ENCODE measurements at regions not wholly inside any gene's neighbourhood (a gene's known extent, or its start where the extent isn't known, plus 50 kb on each side); places are given as distances from the start of the nearest gene placed in this dataset.

GRCh38 chr5:89470658-89471057, 587.7 kb upstream of the MEF2C start:
- Histone ChIP-seq H3K27me3 (ENCODE audit: insufficient read depth, low read length) (no peaks in the 10 kb centered on the region), H3K4me3 (ENCODE audit: low read length in 2 of 2) (no peak overlapping the region), H3K4me1 (ENCODE audit: insufficient read depth, low read length) (no peaks in the 10 kb centered on the region), H3K27ac (ENCODE audit: low read depth, low read length) (no peak overlapping the region), H3K9me3 (ENCODE audit: control insufficient read depth in 1 of 2, low read length in 2 of 2) (no peaks in the 10 kb centered on the region), H3K36me3 (ENCODE audit: insufficient read depth, low read length) (no peaks in the 10 kb centered on the region)
- no peak overlapping the region for H3K27ac Mint-ChIP-seq
- H3K27me3 Mint-ChIP-seq, result no peaks in the 10 kb centered on the region
- no peak overlapping the region for H3K4me3 Mint-ChIP-seq
- no peaks in the 10 kb centered on the region for H3K4me1 Mint-ChIP-seq
- no peak for DNase-seq
- peaks cover 0 to 6% (median 2%) of the 10 kb centered on the region in 8 donors for H3K9me3 Mint-ChIP-seq
- H3K36me3 Mint-ChIP-seq, result no peaks in the 10 kb centered on the region
- intact Hi-C loops (cut with micrococcal nuclease), result no loop called here
- ChIA-PET POLR2A (ENCODE audit: partially characterized antibody) (no interaction called here), CTCF (ENCODE audit: partially characterized antibody) (no interaction called here)

GRCh38 chr5:89458332-89458656, 575.3 kb upstream of the MEF2C start:
- Mint-ChIP-seq H3K4me1 (no peaks in the 10 kb centered on the region), H3K36me3 (no peaks in the 10 kb centered on the region), H3K27me3 (no peaks in the 10 kb centered on the region), H3K9me3 (peaks cover 0 to 16% (median 4%) of the 10 kb centered on the region in 8 donors), H3K4me3 (no peak overlapping the region), H3K27ac (no peak overlapping the region)
- H3K4me1 ChIP-seq (ENCODE audit: insufficient read depth, low read length), result no peaks in the 10 kb centered on the region
- H3K36me3 ChIP-seq (ENCODE audit: insufficient read depth, low read length), result no peaks in the 10 kb centered on the region
- no peaks in the 10 kb centered on the region for H3K9me3 ChIP-seq (ENCODE audit: control insufficient read depth in 1 of 2, low read length in 2 of 2)
- H3K27ac ChIP-seq (ENCODE audit: low read depth, low read length), result no peak overlapping the region
- POLR2A ChIA-PET (ENCODE audit: partially characterized antibody), result no interaction called here
- DNase-seq, result no peak
- CTCF ChIA-PET (ENCODE audit: partially characterized antibody), result no interaction called here
- H3K27me3 ChIP-seq (ENCODE audit: insufficient read depth, low read length), result no peaks in the 10 kb centered on the region
- intact Hi-C loops (cut with micrococcal nuclease), result no loop called here
- no peak overlapping the region for H3K4me3 ChIP-seq (ENCODE audit: low read length in 2 of 2)

- Mint-ChIP-seq H3K27ac (no peak overlapping the region), H3K9me3 (peaks cover 0 to 17% (median 4%) of the 10 kb centered on the region in 8 donors), H3K27me3 (no peaks in the 10 kb centered on the region), H3K4me1 (no peaks in the 10 kb centered on the region), H3K4me3 (no peak overlapping the region), H3K36me3 (no peaks in the 10 kb centered on the region)
- no peaks in the 10 kb centered on the region for H3K27me3 ChIP-seq (ENCODE audit: insufficient read depth, low read length)
- intact Hi-C loops (cut with micrococcal nuclease), result no loop called here
- no peaks in the 10 kb centered on the region for H3K9me3 ChIP-seq (ENCODE audit: control insufficient read depth in 1 of 2, low read length in 2 of 2)
- H3K27ac ChIP-seq (ENCODE audit: low read depth, low read length), result no peak overlapping the region
- H3K4me3 ChIP-seq (ENCODE audit: low read length in 2 of 2), result no peak overlapping the region
- DNase-seq, result no peak
- POLR2A ChIA-PET (ENCODE audit: partially characterized antibody), result no interaction called here
- CTCF ChIA-PET (ENCODE audit: partially characterized antibody), result no interaction called here
- no peaks in the 10 kb centered on the region for H3K36me3 ChIP-seq (ENCODE audit: insufficient read depth, low read length)
- H3K4me1 ChIP-seq (ENCODE audit: insufficient read depth, low read length), result no peaks in the 10 kb centered on the region
Observed at GRCh38 chr5:89457411-89458331, 574.7 kb upstream of the MEF2C start.

- CTCF ChIA-PET (ENCODE audit: partially characterized antibody), result no interaction called here
- no peak overlapping the region for H3K27ac Mint-ChIP-seq
- H3K9me3 ChIP-seq (ENCODE audit: control insufficient read depth in 1 of 2, low read length in 2 of 2), result no peaks in the 10 kb centered on the region
Observed at GRCh38 chr5:89452081-89452480, 569.1 kb upstream of the MEF2C start.

GRCh38 chr5:89451263-89451662, 568.3 kb upstream of the MEF2C start:
- no peak for DNase-seq

More at GRCh38 chr5:89452081-89452480, 569.1 kb upstream of the MEF2C start:
- no peaks in the 10 kb centered on the region for H3K27me3 ChIP-seq (ENCODE audit: insufficient read depth, low read length)
- Mint-ChIP-seq H3K36me3 (no peaks in the 10 kb centered on the region), H3K4me1 (no peaks in the 10 kb centered on the region), H3K4me3 (no peak overlapping the region), H3K27me3 (no peaks in the 10 kb centered on the region), H3K9me3 (peaks cover 0 to 17% (median 2%) of the 10 kb centered on the region in 8 donors)
- H3K4me3 ChIP-seq (ENCODE audit: low read length in 2 of 2), result no peak overlapping the region
- no peaks in the 10 kb centered on the region for H3K4me1 ChIP-seq (ENCODE audit: insufficient read depth, low read length)
- intact Hi-C loops (cut with micrococcal nuclease), result no loop called here
- POLR2A ChIA-PET (ENCODE audit: partially characterized antibody), result no interaction called here
- DNase-seq, result no peak
- no peaks in the 10 kb centered on the region for H3K36me3 ChIP-seq (ENCODE audit: insufficient read depth, low read length)
- H3K27ac ChIP-seq (ENCODE audit: low read depth, low read length), result no peak overlapping the region

GRCh38 chr5:89450149-89450538, 567.2 kb upstream of the MEF2C start:
- Histone ChIP-seq H3K9me3 (ENCODE audit: control insufficient read depth in 1 of 2, low read length in 2 of 2) (no peaks in the 10 kb centered on the region), H3K27me3 (ENCODE audit: insufficient read depth, low read length) (no peaks in the 10 kb centered on the region), H3K4me1 (ENCODE audit: insufficient read depth, low read length) (no peaks in the 10 kb centered on the region), H3K4me3 (ENCODE audit: low read length in 2 of 2) (no peak overlapping the region), H3K27ac (ENCODE audit: low read depth, low read length) (no peak overlapping the region), H3K36me3 (ENCODE audit: insufficient read depth, low read length) (no peaks in the 10 kb centered on the region)
- DNase-seq, result no peak
- H3K27me3 Mint-ChIP-seq, result no peaks in the 10 kb centered on the region
- ChIA-PET POLR2A (ENCODE audit: partially characterized antibody) (no interaction called here), CTCF (ENCODE audit: partially characterized antibody) (no interaction called here)
- no peaks in the 10 kb centered on the region for H3K4me1 Mint-ChIP-seq
- no peak overlapping the region for H3K4me3 Mint-ChIP-seq
- H3K36me3 Mint-ChIP-seq, result no peaks in the 10 kb centered on the region
- peaks cover 0 to 15% (median 2%) of the 10 kb centered on the region in 8 donors for H3K9me3 Mint-ChIP-seq
- no peak overlapping the region for H3K27ac Mint-ChIP-seq
- intact Hi-C loops (cut with micrococcal nuclease), result no loop called here

More at GRCh38 chr5:89451263-89451662, 568.3 kb upstream of the MEF2C start:
- Histone ChIP-seq H3K4me1 (ENCODE audit: insufficient read depth, low read length) (no peaks in the 10 kb centered on the region), H3K9me3 (ENCODE audit: control insufficient read depth in 1 of 2, low read length in 2 of 2) (no peaks in the 10 kb centered on the region), H3K27ac (ENCODE audit: low read depth, low read length) (no peak overlapping the region), H3K4me3 (ENCODE audit: low read length in 2 of 2) (no peak overlapping the region), H3K27me3 (ENCODE audit: insufficient read depth, low read length) (no peaks in the 10 kb centered on the region), H3K36me3 (ENCODE audit: insufficient read depth, low read length) (no peaks in the 10 kb centered on the region)
- H3K27ac Mint-ChIP-seq, result no peak overlapping the region
- intact Hi-C loops (cut with micrococcal nuclease), result no loop called here
- H3K4me3 Mint-ChIP-seq, result no peak overlapping the region
- ChIA-PET CTCF (ENCODE audit: partially characterized antibody) (no interaction called here), POLR2A (ENCODE audit: partially characterized antibody) (no interaction called here)
- H3K9me3 Mint-ChIP-seq, result peaks cover 0 to 17% (median 2%) of the 10 kb centered on the region in 8 donors
- H3K4me1 Mint-ChIP-seq, result no peaks in the 10 kb centered on the region
- H3K27me3 Mint-ChIP-seq, result no peaks in the 10 kb centered on the region
- no peaks in the 10 kb centered on the region for H3K36me3 Mint-ChIP-seq

GRCh38 chr5:89449392-89450148, 566.6 kb upstream of the MEF2C start:
- no peaks in the 10 kb centered on the region for H3K27me3 Mint-ChIP-seq
- no peaks in the 10 kb centered on the region for H3K27me3 ChIP-seq (ENCODE audit: insufficient read depth, low read length)
- ChIA-PET POLR2A (ENCODE audit: partially characterized antibody) (no interaction called here), CTCF (ENCODE audit: partially characterized antibody) (no interaction called here)
- H3K27ac ChIP-seq (ENCODE audit: low read depth, low read length), result no peak overlapping the region
- no peaks in the 10 kb centered on the region for H3K4me1 Mint-ChIP-seq
- no peak overlapping the region for H3K4me3 ChIP-seq (ENCODE audit: low read length in 2 of 2)
- no peak overlapping the region for H3K27ac Mint-ChIP-seq
- H3K36me3 Mint-ChIP-seq, result no peaks in the 10 kb centered on the region
- H3K36me3 ChIP-seq (ENCODE audit: insufficient read depth, low read length), result no peaks in the 10 kb centered on the region
- H3K9me3 ChIP-seq (ENCODE audit: control insufficient read depth in 1 of 2, low read length in 2 of 2), result no peaks in the 10 kb centered on the region
- no peak overlapping the region for H3K4me3 Mint-ChIP-seq
- H3K9me3 Mint-ChIP-seq, result peaks cover 0 to 10% (median under 1%) of the 10 kb centered on the region in 8 donors
- DNase-seq, result no peak
- intact Hi-C loops (cut with micrococcal nuclease), result no loop called here
- no peaks in the 10 kb centered on the region for H3K4me1 ChIP-seq (ENCODE audit: insufficient read depth, low read length)
